Activated T-helper 9 cell treated with anti-CD3 and anti-CD28 coated beads, Interleukin-2, amount 50 U/mL, for 16 hours (primary cell): ENCODE measurements at regions not wholly inside any gene's neighbourhood (a gene's known extent, or its start where the extent isn't known, plus 50 kb on each side); places are given as distances from the start of the nearest gene placed in this dataset.
"Not testable (repeated sequence)": the region's sequence is repeated elsewhere in the genome, so short reads cannot be mapped to it uniquely, and the experiment has no call there.

Experiments
- DNase-seq: peaks from one replicate; pipeline ENCODE4 v3.0.0-alpha.2; 2020; ENCODE audit warnings: low read depth

DNA sequence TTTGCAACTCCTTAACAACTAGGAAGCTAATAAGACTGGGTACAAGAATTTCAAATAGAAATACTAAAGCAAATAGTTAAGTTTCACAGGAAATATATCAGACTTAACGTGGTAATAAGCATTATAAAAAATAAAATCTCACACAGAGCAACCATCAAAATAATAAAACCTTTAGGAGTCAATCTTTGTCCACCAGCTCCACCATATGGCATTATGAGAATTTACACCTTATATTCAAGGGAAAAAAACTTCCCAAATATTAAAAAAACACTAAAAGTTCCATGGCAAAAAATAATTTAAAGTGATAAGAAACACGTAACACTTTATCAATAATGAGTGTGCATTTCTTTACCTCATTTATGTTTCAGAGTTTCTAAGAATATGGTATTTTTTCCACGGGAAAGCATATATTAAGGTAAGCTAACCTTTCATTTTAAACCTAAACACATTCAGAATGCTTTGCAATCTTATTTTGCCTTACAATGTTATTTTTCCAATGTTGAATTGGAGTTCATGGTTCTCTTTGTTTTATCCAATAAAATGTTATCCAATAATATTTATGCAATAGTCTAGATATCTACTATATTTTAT lies 423.2 kb upstream of the SGCG start:
- DNase-seq, result no peak

DNA sequence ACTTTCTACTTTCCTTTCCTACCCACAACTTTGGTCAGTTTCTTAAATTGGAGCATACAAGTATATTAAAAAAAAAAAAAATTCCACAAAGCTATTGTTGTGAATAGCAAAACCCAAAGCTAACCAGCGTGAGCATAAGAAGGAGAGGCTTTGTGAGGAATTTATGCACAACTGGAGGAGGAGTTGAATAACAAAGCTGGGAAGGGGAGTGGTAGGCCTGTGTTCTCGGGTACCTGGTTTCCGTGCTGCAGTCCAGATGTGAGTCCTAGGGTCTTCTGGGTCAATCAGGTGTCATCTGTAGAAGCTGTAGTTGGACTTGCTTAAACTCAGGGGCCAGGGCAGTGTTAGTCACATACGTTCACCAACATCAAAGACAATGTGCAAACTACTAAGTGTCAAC lies 422.5 kb upstream of the SGCG start:
- no peak for DNase-seq

DNA sequence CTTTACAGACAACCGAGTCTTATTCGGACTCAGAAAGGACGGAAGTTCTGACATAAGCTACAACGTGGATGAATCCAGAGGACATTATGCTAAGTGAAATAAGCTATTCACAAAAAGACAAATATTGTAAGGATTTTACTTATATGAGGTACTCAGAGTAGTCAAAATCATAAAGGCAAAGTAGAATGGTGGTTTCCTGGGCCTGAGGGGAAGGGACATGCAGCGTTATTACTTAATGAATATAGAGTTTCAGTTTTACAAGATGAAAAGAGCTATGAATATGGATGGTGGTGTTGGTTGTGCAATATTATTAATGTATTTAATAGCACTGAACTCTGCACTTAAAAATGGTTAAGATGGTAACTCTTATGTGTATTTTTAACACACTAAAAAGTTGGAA lies 419.1 kb upstream of the SGCG start:
- no peak for DNase-seq

DNA sequence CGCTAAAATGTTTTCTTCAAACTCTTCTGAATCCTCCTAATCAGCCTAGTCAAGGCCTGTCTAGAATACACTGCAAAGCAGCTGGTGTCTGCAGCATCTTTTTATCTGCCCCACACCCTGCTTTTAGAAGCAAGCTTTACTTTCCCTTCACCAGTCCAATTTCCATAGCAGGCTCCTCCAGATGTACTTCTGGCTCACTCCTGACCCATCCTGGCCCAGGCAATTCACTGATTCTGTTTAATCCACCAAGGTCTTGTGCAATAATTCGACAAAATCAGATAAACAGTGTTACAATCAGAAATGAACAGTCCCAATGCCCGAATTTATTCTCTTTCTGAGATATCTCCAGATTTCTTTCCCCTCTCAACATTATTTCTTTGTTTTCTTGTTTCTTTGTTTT lies 415.2 kb upstream of the SGCG start:
- no peak for DNase-seq

DNA sequence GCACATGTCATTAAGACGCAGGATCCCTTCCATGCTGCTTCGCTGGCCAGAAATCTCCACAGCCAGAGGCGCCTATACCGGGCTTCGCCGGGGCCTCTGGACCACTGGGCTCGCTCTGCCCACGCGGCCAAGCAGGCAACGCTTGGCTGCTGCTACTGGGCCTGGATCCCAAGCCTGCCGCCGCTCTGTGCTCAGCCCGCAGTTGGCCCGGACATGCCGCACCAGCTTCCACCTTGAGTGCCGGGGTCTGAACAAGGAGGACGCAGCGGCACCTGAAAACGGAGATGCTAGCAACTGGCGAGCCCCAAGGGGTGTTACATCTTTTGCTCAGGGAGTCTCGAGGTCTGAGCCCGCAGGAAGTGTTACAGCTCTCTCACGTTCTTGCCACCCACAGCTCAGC lies 409.9 kb upstream of the SGCG start:
- no peak for DNase-seq

DNA sequence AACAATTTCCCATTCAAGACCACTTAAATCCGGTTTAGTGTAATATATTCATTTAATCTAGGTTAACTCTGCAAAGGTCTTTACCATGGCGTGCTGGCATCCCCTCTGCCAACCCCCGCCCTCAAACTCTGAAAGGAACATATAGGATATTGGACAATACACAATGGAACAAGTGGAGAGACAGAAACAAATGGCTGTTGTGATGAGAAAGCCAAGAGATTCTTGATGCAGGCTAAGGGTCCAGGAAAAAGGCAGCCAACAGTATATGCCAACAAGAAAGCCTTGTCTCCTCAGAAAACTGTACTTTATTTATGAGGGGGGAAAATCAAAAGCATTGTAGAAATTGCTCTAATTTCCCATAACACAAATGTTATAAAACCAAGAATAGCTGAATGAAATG lies 407.3 kb upstream of the SGCG start:
- DNase-seq, result no peak

DNA sequence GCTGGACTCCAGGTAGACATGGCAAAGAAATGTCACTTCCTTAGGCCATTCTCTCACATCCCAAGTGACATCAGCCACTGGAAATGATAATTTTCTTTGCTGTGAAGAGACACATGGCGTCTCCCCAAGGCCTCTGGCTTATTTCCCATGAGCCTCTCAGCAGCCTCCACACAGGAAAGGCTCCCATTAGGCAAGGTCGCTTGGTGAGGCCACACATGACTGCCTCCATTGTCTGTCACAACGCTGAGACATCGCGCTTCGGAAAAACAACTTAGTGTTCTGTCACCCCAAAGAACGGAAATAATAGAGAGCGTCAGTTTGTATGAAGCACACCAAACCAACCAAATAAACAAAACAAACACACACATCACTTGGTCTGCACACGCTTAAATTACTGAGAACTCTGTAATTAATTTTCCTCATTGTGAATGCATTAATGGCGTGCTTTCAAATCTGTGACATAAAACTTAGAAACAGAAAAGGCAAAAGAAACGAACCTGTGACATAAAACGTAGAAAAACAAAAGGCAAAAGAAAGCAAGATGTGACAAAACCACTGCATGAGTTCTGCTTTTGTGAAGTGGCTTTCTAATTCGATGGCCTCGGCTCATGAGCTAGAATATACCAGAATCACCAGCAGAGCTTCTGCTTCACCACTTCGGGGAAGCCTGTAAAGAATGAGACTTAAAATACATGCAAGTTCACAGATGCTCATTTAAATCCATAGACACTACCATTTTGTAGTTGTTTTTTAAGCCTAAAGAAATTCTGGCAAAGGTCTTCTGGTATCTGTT lies 404.2 kb upstream of the SGCG start:
- DNase-seq, result no peak

DNA sequence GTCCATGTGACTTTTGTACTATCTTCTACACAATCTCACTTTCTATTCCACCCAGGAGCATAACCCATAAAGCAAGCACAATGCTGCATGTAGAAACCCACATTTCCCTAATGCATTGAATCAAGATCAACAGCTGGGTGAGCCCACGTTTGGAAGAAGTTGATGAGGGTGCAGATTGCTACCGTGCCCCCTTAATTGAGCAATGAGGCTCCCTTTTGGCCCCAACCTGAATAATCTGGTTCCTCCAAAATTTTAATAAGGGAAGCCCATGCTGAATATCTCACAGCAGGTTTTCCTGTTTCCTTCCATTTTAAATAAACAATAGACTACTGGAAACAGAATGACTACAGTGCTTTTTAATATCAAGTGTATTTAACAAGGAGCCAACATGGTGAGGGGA lies 403.6 kb upstream of the SGCG start:
- DNase-seq, result no peak

DNA sequence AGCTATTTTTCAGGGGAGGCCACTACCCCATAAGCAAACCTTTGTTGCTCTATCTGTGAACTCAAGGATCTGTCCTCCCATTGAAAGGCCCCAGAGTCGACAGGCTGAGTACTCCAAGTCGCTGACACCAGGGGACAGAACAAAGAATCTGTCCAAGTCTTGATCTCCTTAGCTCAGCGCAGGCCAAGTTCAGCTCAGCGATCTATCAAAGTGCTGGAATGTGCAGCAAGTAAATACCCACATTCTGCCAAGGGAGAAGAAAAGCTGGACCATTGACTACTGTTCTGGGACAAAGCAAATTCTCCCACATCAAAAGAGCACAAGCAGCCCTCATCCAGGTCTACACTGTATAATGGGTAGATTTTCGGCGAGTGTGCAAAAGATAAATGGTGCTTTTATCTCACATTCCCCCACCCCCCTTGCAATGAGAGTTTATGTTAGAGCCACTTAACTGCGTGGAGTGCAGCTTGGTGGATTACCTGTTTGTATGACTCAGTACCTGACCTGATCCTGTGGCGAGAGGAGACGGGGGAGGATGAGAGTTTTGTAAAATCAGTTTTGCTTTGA lies 391.7 kb upstream of the SGCG start:
- DNase-seq, result no peak

DNA sequence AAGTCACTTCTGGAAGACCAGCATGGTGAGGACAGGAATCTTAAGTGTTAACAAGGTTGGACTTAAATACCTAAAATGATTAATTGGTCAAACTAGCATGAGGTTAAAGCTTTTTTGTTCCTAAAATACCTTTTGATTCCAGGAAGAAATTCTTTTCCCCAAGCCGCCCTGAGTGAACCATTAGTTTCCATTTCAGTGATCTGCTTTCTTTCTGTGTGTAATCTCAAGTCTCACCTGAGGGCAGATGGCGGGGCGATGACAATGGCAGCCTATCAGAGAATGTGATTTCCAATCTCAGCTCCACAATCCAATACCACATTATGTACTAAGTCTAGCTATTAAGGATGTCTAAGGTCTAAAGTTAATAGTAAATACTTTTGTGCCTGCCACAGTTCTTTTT lies 390.9 kb upstream of the SGCG start:
- DNase-seq, result no peak

DNA sequence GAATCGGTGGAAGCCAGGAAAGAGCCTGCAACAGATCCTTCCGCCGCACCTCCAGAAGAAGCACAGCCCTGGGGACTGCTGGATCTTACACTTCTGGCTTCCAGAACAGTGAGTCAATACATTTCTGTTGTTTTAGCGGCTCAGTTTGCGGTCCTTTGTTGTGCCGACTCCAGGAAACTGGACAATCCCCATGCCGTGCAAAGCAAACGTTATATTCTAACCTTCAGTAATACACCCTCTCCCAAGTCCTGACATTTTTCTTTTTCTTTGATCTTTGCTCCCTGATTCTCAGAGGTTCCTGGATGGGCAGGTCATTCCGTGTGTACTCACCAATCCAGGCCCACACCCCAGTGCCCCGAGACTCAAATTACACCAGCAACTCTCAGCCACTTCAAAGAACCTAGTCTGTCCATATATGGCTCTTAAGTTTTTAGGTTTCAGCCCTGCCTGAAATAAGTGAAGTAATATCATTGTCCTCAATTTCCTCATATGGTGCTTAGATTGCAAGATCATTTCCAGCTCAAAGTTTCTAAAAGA lies 387.1 kb upstream of the SGCG start:
- no peak for DNase-seq

DNA sequence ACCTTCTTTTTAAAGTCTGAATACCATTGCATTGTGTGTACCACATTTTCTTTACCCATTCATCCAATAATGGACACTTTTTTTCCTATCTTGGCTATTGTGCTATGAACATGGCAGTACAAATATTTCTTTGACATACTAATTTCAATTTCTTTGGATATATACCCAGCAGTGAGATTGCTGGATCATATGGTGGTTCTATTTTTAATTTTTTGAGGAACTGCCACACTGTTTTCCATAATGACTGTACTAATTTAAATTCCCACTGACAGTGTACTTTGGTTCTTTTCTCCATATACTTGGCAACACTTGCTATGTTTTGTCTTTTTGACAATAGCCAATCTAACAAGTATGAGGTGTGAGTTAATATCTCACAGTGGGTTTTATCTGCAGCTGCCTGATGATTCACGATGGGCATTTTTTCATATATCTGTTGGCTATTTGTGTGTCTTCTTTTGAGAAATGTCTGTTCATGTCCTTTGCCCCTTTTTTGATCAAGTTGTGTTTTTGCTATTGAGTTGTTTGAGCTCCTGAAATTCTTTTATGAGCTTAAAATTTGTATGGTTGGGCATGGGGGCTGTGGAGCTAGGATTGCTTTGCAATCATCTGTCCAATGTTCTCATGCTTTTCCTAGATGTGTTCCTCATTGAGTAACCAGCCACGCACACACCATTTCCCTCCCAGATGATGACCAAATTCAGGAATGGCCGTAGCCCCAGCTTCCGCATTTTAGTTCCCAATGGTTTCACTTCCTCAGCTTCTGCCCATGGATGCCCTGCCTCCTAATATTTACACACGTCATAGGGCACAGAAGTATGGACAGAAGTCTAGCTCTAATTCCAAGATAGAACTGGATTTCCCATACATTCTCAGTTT lies 380.0 kb upstream of the SGCG start:
- no peak for DNase-seq

DNA sequence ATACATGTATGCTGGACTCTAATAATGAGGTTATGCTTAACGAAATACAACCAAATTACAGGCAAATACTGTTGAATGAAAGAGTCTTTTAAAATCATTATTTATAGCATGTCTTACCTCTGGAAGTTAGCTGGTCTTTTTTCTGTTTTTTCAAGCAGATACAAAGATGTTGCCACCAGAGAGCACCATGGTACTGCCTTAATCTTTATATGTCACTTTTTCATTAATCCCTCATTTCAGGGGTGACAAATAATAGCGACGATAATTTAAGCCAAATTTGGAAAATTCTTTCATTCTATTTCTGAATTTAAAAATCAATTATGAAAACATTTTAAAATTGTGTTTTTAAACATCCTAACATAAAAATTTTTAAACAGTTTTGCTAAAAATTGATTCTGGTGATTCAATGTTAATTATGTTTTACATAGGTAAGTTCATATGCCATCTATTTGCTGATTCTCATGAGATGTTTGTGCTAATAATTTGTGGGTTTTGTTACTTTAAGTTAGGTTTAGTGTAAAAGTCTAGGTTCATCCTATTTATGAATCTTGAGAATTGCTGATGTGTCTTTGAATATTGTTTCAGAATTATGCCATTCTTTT lies 379.3 kb upstream of the SGCG start:
- no peak for DNase-seq

DNA sequence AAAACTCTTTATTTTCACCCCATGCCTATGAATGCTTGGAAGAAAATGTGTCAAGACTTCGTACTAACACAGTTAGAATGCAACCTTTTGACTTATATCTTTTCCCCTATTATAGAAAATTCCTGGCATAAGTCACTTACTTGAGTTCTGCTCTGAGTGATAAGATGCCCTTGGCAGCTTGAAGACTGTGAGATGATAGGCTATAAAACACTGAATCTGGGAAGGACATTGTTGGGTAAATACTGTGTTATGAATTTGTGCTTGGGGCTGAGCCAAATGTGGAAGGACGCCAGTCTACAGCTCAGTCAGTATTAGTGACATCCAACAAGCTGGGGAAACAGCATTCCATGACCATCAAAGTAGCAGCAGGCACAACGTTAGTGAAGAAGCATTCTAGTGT lies 368.0 kb upstream of the SGCG start:
- DNase-seq, result no peak

DNA sequence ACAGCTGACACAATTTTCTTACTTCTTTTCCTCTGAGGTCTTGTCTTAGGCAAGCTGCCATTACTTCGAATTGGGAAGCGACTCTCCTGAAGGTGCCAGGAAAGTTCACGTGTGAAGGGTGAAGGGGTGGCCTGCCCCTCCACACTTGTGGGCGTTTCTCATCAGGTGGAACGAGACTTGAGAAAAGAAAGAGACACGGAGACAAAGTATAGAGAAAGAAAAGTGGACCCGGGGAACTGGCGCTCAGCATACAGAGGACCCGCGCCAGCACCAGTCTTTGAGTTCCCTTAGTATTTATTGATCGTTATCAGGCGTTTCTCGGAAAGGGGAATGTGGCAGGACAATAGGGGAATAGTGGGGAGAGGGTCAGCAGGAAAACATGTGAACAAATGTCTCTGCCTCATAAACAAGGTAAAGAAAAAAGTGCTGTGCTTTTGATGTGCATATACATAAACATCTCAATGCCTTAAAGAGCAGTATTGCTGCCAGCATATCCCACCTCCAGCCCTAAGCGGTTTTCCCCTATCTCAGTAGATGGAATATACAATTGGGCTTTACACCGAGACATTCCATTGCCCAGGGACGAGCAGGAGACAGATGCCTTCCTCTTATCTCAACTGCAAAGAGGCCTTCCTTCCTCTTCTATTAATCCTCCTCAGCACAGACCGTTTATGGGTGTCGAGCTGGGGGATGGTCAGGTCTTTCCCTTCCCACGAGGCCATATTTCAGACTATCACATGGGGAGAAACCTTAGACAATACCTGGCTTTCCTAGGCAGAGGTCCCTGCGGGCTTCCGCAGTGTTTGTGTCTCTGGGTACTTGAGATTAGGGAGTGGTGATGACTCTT lies 367.0 kb upstream of the SGCG start:
- DNase-seq, result not testable (repeated sequence)

DNA sequence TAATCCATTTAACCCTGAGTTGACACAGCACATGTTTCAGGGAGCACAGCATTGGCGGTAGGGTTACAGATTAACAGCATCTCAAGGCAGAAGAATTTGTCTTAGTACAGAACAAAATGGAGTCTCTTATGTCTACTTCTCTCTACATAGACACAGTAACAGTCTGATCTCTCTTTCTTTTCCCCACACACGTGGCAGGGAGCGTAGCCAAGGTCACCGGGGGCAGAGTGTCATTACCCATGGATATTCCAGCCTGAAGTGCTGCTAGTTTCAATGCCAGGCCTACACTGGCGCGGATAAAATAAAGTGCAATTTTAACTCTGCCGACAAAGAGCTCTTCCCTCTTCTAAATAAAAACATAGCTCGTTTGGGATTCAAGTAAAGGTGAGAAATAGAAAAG lies 366.3 kb upstream of the SGCG start:
- not testable (repeated sequence) for DNase-seq

DNA sequence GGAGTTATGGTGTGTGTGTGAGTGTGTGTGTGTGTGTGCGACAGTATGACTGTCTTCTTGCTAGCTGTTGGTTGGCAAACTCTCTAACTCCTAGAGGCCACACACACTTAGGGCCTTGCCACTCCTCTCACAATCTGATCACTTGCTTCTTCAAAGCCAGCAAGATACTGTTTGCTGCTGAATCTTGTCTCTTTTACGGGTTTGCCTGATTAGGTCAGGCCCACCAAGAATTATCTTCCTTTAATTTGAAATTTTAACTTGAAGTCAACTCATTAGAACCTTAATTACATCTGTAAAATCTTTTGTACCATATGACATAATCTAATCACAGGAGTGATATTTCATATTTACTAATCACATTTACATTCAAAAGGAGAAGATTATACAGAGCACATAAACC lies 359.2 kb upstream of the SGCG start:
- no peak for DNase-seq

DNA sequence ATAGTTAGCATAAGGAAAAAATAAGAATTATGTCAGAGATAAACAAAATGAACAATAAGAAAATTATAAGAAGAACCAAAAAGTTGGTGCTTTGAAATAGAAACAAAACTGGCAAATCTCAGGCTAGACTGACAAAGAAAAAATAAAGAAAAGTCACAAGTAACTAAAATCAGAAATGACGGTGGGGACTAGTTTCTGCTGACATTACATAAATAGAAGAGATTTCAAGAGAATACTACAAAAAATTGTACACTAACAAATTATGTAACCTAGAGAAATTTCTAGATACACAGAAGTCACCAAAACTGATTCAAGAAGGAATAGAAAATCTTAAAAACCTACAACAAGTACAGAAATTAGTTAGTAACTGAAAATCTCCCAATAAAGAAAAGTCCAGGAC lies 355.6 kb upstream of the SGCG start:
- DNase-seq, result no peak

DNA sequence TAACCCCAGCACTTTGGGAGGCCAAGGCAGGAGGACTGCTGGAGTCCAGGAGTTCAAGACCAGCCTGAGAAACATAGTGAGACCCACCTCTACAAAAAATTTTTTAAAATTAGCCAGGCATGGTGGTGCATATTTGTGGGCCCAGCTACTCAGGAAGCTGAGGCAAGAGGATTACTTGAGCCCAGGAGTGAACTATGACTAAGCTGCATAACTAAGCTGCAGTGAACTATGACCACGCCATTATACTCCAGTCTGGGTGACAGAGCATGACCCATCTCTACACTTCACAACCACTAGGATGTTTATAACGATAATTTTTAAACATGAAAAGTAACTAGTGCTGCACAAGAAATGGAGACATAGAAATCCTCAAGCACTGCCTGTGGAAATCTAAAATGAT lies 352.7 kb upstream of the SGCG start:
- DNase-seq, result no peak

DNA sequence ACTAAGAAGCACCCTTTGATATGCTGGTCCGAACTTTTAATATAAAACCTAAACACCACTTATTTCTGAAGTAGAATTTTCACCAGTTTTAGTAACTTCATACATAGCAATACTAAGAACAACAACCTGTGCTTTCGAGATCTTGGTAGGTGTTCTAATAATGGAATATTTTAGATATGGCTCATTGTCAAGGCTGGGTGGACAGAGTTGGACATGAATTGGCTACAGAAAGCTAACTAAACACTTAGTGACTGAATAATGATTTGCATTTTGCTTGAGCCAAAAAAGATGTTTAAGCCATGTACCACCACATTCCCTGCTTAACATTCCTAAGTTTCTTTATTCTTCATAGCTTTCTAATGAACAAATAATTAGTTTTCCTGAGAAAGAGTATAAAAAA lies 344.3 kb upstream of the SGCG start:
- no peak for DNase-seq

DNA sequence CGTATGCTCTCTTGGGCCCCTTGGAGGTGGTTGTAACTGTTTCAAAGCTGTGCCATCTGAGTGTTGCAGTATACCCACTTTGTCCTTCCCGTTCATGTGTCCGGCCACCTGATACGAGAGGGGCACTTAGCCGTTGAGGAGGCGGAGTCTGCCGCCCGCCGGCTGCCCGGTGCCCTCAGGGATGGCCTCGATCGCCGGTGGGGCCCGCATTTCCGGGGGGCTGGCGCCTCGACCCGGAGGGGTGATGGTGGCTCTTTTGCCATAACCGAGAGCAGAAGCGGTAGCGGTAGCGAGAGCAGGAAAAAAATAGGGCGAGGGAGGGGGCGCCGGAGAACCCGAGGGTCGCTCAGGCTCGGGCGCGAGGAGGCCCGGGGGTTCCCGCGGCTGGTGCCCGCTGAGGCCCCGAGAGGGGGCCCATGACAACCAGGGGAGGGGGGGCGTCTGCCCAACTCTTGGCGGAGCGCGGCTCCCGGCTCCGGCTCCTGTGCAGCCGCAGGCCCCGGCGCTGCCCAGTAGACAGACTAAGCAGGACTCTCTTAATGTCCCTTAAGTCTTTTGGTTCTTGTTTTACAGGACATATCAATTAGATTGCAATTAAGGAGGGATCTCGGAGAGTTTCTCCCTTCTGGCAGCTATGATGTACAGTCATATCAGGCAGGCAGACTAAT lies 342.7 kb upstream of the SGCG start:
- DNase-seq, result no peak
